B cell (primary cell): ENCODE measurements at regions not wholly inside any gene's neighbourhood (a gene's known extent, or its start where the extent isn't known, plus 50 kb on each side); places are given as distances from the start of the nearest gene placed in this dataset.

Source experiments
- ATAC-seq: fragments of 200-7000 bp; cut with Tn5 transposase; one replicate; pipeline ENCODE4 v1.10.0; 2021; ENCODE audit warnings: low read depth, mild to moderate bottlenecking, moderate number of reproducible peaks, moderate library complexity
- CTCF ChIA-PET: fragments of 350-600 bp; sonication (Branson Sonifier 250); formaldehyde crosslinking; loops from one replicate; lab custom pipeline; 2021; ENCODE audit warnings: antibody characterized with exemption, inconsistent platforms; lab: Charles Lee
- POLR2A ChIA-PET: fragments of 350-600 bp; sonication (Branson Sonifier 250); formaldehyde crosslinking; loops from one replicate; lab custom pipeline; 2021; ENCODE audit warnings: antibody characterized with exemption; lab: Charles Lee
- DNase-seq: peaks from one replicate; pipeline ENCODE4 v3.0.0; 2013
- H2AFZ ChIP-seq: 2 replicates; pipeline ENCODE4 v1.6.1; 2012; ENCODE audit warnings: mild to moderate bottlenecking, low read depth, low read length; ENCODE audit not compliant: insufficient read depth, poor library complexity, severe bottlenecking
- H3K27ac ChIP-seq, 2 donors: 1 replicate in 1 of 2; 2 replicates in 1 of 2; pipeline ENCODE4 v1.5.1; 2012 to 2013; ENCODE audit warnings: low read length in 2 of 2, mild to moderate bottlenecking in 2 of 2, moderate library complexity in 1 of 2
- H3K27me3 ChIP-seq, 4 experiments: fragments of 200-600 bp in 1 of 4; sonication (generic) in 1 of 4; replicated peaks in 1 of 4; 1 replicate in 2 of 4; 2 replicates in 2 of 4; pipeline versions ENCODE4 v1.6.1 to v1.7.0; 2013 to 2016; ENCODE audit warnings: low read length in 3 of 4, mild to moderate bottlenecking in 2 of 4, mixed read lengths in 1 of 4, moderate library complexity in 1 of 4; ENCODE audit not compliant: insufficient read depth in 4 of 4, control insufficient read depth in 3 of 4; ENCODE audit errors: control extremely low read depth in 1 of 4
- H3K36me3 ChIP-seq, 2 experiments: replicated peaks in 1 of 2; 1 replicate in 1 of 2; 2 replicates in 1 of 2; pipeline versions ENCODE4 v1.6.1 to v1.7.1; 2013; ENCODE audit warnings: low read length in 1 of 2; ENCODE audit not compliant: insufficient read depth in 2 of 2, control insufficient read depth in 1 of 2; ENCODE audit errors: control extremely low read depth in 1 of 2, extremely low read depth in 1 of 2
- H3K4me1 ChIP-seq, 2 donors: fragments of 200-600 bp in 1 of 2; sonication (generic) in 1 of 2; 1 replicate in 1 of 2; 2 replicates in 1 of 2; pipeline versions ENCODE4 v1.5.1 to v1.6.1; 2013 to 2017; ENCODE audit warnings: low read length in 2 of 2; ENCODE audit not compliant: control insufficient read depth in 2 of 2, insufficient read depth in 2 of 2
- H3K4me2 ChIP-seq: replicated peaks from 2 replicates; pipeline ENCODE3; 2012; ENCODE audit warnings: mild to moderate bottlenecking, low read depth, low read length; ENCODE audit not compliant: poor library complexity, severe bottlenecking
- H3K4me3 ChIP-seq, 5 experiments: fragments of 200-600 bp in 1 of 5; sonication (generic) in 1 of 5; 1 replicate in 3 of 5; 2 replicates in 2 of 5; pipeline versions ENCODE4 v1.5.1 to v1.7.0; 2011 to 2016; ENCODE audit warnings: low read length in 4 of 5, mild to moderate bottlenecking in 4 of 5, low read depth in 2 of 5, control low read depth in 1 of 5, moderate library complexity in 1 of 5; ENCODE audit not compliant: insufficient read depth in 1 of 5; ENCODE audit errors: control extremely low read depth in 1 of 5, extremely low read depth in 1 of 5
- H3K79me2 ChIP-seq: fragments of 200-600 bp; sonication (generic); one replicate; pipeline ENCODE4 v1.6.0; 2016; ENCODE audit warnings: low read length; ENCODE audit not compliant: control insufficient read depth, insufficient read depth
- H3K9ac ChIP-seq: fragments of 200-600 bp; sonication (generic); 2 replicates; pipeline ENCODE4 v1.6.1; 2017; ENCODE audit warnings: mild to moderate bottlenecking, low read length, moderate library complexity
- H3K9me3 ChIP-seq, 3 donors: one replicate each; pipeline versions ENCODE4 v1.6.1 to v1.7.1; 2013; ENCODE audit warnings: low read length in 2 of 3; ENCODE audit not compliant: control insufficient read depth in 2 of 3, insufficient read depth in 1 of 3; ENCODE audit errors: control extremely low read depth in 1 of 3
- H4K20me1 ChIP-seq: 2 replicates; pipeline ENCODE4 v1.6.0; 2012; ENCODE audit warnings: mild to moderate bottlenecking, low read length; ENCODE audit not compliant: insufficient read depth, control insufficient read depth, poor library complexity, severe bottlenecking
- H3K27ac Mint-ChIP-seq: one replicate; pipeline ENCODE4 v1.8.0; 2021; ENCODE audit warnings: mixed read lengths
- H3K27me3 Mint-ChIP-seq: one replicate; pipeline ENCODE4 v1.8.0; 2021; ENCODE audit warnings: mixed read lengths
- H3K4me1 Mint-ChIP-seq: one replicate; pipeline ENCODE4 v1.8.0; 2021; ENCODE audit warnings: mixed read lengths
- H3K4me3 Mint-ChIP-seq: one replicate; pipeline ENCODE4 v1.8.0; 2021; ENCODE audit warnings: mixed read lengths
- H3K9me3 Mint-ChIP-seq: one replicate; pipeline ENCODE4 v1.8.0; 2022; ENCODE audit warnings: mixed read lengths; ENCODE audit not compliant: insufficient read depth
- CTCF ChIP-seq: fragments of 200-600 bp; IDR thresholded peaks from one replicate; pipeline ENCODE4 v1.8.0; 2022; ENCODE audit warnings: antibody characterized with exemption, mild to moderate bottlenecking
- EZH2 ChIP-seq: IDR thresholded peaks from 2 replicates; pipeline ENCODE4 v1.6.1; 2012; ENCODE audit warnings: borderline replicate concordance, low read depth, mild to moderate bottlenecking, moderate library complexity, low read length; ENCODE audit not compliant: insufficient read depth, poor library complexity, severe bottlenecking
- WGBS: methylation state at CpG from one replicate; pipeline ENCODE4 v1.1.5; 2013; ENCODE audit warnings: missing lambda C conversion rate; ENCODE audit not compliant: insufficient coverage; 5-methylcytosine and 5-hydroxymethylcytosine counted together
- intact Hi-C: fragments of 100-400 bp; cut with micrococcal nuclease; formaldehyde crosslinking; loops from one replicate; pipeline ENCODE4 v1.10.0; 2022

- no peak overlapping the region for H3K27ac ChIP-seq
- no peaks in the 10 kb centered on the region for H3K4me1 ChIP-seq
- H3K36me3 ChIP-seq = no peaks in the 10 kb centered on the region
- no peaks in the 10 kb centered on the region for H3K9me3 Mint-ChIP-seq
- H3K4me3 Mint-ChIP-seq = no peak overlapping the region
- no peak overlapping the region for H3K9ac ChIP-seq
- ATAC-seq (no peak), DNase-seq (no peak)
- no peak overlapping the region for H3K4me3 ChIP-seq
- TF ChIP-seq CTCF (no peak), EZH2 (no peak)
- intact Hi-C loops = no loop called here
- no peaks in the 10 kb centered on the region for H3K27me3 ChIP-seq
- H3K4me1 Mint-ChIP-seq = no peaks in the 10 kb centered on the region
- H3K4me2 ChIP-seq = no peak overlapping the region
- H3K27me3 Mint-ChIP-seq = peaks cover 17% of the 10 kb centered on the region
- no CpG with 5 or more reads among the region's 4 CpGs for WGBS
- H2AFZ ChIP-seq = no peak overlapping the region
- no peaks in the 10 kb centered on the region for H4K20me1 ChIP-seq
- H3K27ac Mint-ChIP-seq = no peak overlapping the region
- H3K9me3 ChIP-seq = peaks cover 0 to 6% (median 0%) of the 10 kb centered on the region in 3 donors
- no peaks in the 10 kb centered on the region for H3K79me2 ChIP-seq
- CTCF ChIA-PET = no interaction called here
- POLR2A ChIA-PET = no interaction called here
Observed at GRCh38 chr2:15713475-15713874, 121.8 kb downstream of the DDX1 start.

- Histone ChIP-seq H3K36me3 (no peaks in the 10 kb centered on the region), H3K4me2 (no peak overlapping the region), H3K4me3 (no peak overlapping the region), H3K9ac (no peak overlapping the region), H4K20me1 (no peaks in the 10 kb centered on the region), H3K27ac (no peak overlapping the region), H3K4me1 (no peaks in the 10 kb centered on the region), H2AFZ (no peak overlapping the region), H3K27me3 (no peaks in the 10 kb centered on the region), H3K79me2 (no peaks in the 10 kb centered on the region), H3K9me3 (peaks cover 0 to 6% (median 0%) of the 10 kb centered on the region in 3 donors)
- ATAC-seq (no peak), DNase-seq (no peak)
- Mint-ChIP-seq H3K4me3 (no peak overlapping the region), H3K9me3 (no peaks in the 10 kb centered on the region), H3K27ac (no peak overlapping the region), H3K27me3 (peaks cover 17% of the 10 kb centered on the region), H3K4me1 (no peaks in the 10 kb centered on the region)
- intact Hi-C loops = no loop called here
- POLR2A ChIA-PET = no interaction called here
- CTCF ChIA-PET = no interaction called here
- TF ChIP-seq CTCF = no peak
- 94% methylated on average over 3 of the region's 5 CpGs for WGBS
Observed at GRCh38 chr2:15714002-15714401, 122.3 kb downstream of the DDX1 start.
